AG10803 (cell line): ENCODE measurements at regions not wholly inside any gene's neighbourhood (a gene's known extent, or its start where the extent isn't known, plus 50 kb on each side); places are given as distances from the start of the nearest gene placed in this dataset.

Experiments
- DNase-seq: peaks from one replicate; pipeline ENCODE4 v3.0.0; 2010; ENCODE audit warnings: low read depth
- H3K4me3 ChIP-seq: 2 replicates; pipeline ENCODE4 v1.5.1; 2011; ENCODE audit warnings: mild to moderate bottlenecking, low read length, control low read depth
- TF ChIP-seq, protein P1 (sequence below): conservative IDR thresholded peaks from 2 replicates; pipeline ENCODE4 v1.5.1; 2011; ENCODE audit warnings: mild to moderate bottlenecking, low read length, control low read depth, inconsistent platforms

DNA sequence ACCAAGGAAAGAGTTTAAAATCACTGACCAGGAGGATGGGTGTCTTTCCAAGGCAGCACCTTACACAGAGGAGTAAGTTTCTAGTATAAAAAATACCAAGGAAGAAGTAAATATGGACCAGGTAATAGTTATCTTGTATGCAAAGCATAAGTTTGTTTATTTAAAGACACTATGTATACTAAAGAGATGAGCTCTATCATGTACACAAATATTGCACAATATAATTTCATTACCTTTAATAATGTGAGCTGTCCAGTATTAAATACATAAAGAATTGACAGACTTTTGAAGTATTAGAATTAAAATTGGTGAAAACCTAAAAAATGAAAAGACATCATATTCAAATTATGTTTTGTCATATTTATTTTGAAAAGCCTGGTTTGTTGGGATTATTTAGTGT lies 322.0 kb upstream of the MIR17HG start:
- TF ChIP-seq, protein P1, sequence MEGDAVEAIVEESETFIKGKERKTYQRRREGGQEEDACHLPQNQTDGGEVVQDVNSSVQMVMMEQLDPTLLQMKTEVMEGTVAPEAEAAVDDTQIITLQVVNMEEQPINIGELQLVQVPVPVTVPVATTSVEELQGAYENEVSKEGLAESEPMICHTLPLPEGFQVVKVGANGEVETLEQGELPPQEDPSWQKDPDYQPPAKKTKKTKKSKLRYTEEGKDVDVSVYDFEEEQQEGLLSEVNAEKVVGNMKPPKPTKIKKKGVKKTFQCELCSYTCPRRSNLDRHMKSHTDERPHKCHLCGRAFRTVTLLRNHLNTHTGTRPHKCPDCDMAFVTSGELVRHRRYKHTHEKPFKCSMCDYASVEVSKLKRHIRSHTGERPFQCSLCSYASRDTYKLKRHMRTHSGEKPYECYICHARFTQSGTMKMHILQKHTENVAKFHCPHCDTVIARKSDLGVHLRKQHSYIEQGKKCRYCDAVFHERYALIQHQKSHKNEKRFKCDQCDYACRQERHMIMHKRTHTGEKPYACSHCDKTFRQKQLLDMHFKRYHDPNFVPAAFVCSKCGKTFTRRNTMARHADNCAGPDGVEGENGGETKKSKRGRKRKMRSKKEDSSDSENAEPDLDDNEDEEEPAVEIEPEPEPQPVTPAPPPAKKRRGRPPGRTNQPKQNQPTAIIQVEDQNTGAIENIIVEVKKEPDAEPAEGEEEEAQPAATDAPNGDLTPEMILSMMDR: no peak
- no peak for DNase-seq
- no peak overlapping the region for H3K4me3 ChIP-seq

DNA sequence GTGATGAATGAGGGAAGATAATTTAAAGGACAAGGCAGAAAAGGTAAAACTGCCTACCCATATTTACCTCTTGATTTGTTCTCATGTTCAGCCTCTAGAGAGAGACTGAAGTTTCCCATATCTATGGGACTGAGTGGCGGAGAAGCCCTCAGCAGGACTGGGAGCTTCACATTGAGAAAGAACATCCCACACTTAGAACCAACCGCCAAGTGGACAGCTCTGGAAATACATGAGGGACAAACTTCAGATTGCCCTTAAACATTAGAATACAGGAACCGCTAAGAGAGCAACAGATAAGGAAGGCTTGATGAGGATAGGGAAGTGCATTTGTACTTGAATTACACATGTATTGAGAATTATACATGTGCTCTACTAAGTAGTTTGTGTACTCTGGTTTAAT lies 316.0 kb upstream of the MIR17HG start:
- no peak for DNase-seq
- no peak overlapping the region for H3K4me3 ChIP-seq
- TF ChIP-seq, protein P1: no peak

DNA sequence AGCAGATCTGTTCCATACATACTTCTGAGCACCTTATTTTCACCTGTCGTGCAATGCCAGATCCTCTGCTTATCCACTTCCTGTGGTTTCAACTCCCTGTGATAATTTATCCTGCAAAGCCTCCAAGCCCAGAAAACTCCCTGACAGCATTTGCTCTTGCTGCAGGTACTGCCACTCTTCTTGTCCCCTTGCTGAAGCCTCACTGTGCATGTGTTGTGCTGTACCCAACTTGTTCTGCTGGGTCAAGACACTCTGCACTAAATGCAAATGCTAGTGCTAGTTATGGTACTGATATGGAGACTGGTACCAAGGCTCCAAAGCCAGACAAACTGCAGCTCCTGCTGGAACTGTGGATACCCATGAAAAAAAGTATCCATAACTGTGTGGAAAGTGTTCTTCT lies 315.4 kb upstream of the MIR17HG start:
- DNase-seq: no peak
- H3K4me3 ChIP-seq: no peak overlapping the region
- TF ChIP-seq, protein P1: no peak

DNA sequence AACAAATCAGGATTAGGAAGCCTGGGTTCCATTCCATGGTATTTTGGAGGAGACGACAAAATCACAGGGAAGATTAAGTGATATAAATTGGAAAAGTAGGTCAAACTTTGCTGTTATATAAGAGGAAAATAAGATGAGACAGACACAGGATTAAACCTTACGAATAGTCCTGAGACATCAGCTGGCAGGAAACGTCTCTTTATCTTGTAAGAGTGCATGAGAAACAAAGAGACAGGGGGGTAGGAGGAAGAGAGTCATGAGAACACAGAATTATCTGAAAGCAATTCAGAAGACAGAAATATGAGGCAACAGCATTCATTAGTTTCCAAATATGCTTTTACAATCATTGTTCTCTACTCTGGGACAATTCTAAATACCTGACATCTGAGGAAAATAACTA lies 310.6 kb upstream of the MIR17HG start:
- TF ChIP-seq, protein P1: no peak

DNA sequence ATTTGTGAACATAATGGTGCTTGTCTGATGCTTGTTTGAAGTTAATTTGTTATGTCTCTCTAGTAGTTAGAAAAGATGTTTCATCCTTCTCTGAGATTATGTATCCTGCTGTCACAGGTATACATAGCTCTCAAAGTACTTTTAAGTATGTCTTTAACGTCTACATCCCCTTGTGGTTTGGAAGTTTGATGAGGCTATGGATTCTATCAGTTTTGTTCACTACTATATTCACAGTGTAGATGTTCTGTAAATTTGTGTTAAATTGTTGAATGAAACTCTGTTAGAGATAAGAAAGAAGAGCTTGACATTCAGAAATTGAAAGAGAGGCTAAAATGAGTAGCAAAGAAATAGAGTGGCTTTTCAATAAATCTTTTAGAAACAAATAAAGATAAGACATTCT lies 304.6 kb upstream of the MIR17HG start:
- no peak overlapping the region for H3K4me3 ChIP-seq
- DNase-seq: no peak
- TF ChIP-seq, protein P1: no peak

More for the DNA sequence above, 310.6 kb upstream of the MIR17HG start:
- no peak for DNase-seq
- H3K4me3 ChIP-seq: no peak overlapping the region

DNA sequence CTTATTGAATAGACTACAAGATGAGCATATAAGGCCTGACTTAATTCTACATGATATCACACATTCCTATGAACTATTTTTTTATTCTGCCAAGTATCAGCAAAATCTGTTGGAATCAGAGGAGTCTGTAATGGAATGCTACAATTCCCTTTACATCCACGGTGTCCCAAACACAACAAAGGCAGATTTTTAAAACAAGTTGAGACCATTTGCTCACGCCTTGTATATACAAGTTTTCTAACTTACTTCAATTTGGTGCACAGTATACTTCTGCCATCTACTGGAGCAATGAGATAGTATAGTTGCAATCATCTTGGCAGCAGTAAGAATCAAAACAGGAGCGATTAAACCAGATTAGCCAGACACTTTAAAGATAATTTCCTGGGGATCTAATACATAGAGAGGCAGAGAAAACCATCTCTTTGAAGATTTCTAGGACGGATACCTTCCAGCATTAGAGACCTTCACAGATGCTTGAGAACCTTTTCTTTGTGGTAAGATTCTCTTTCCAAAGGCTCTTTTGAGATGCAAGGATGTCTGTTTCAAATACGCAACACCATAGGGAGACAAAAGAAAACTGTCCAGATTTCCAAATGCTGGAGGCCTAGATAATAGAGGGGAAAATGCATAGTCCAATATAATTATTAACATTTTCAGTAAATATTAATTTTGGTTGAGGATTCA lies 302.0 kb upstream of the MIR17HG start:
- TF ChIP-seq, protein P1: no peak; the same call in 1 of the 2 replicates
- H3K4me3 ChIP-seq: no peak overlapping the region
- no peak for DNase-seq

DNA sequence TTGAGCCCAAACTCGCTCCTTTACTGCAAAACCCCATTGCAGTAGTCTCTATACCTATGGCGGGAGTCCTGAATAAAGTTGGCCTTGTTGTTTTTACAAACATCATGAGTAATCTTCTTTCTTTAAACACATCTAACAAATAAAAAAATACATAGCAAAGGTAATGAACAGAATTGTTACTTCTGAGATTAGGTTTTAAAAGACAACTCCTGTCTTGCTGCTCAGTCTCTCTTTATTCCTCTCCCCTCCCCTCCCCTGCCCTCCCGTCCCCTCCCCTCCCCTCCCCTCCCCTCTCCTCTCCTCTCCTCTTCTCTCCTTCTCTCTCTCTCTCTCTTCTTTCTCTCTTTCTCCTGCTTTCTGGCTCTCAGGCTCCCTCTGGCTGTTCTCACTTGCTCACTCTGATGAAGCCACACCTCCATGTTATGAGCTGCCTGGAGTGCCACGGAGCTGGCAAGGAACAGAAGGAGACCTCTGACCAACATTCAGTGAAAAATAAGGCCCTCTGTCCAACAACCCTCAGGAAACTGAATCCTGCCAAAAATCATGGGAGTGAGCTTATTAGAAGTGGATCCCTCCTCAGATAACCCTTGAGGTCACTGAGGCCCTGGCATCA lies 300.7 kb upstream of the MIR17HG start:
- no peak for DNase-seq
- no peak overlapping the region for H3K4me3 ChIP-seq
- TF ChIP-seq, protein P1: no peak
